Stimulated activated CD4-positive, alpha-beta T cell treated with anti-CD3 and anti-CD28 coated beads, TNF-alpha, amount 100 ng/mL, for 4 hours (primary cell): ENCODE measurements at regions not wholly inside any gene's neighbourhood (a gene's known extent, or its start where the extent isn't known, plus 50 kb on each side); places are given as distances from the start of the nearest gene placed in this dataset.
"Not testable (repeated sequence)": the region's sequence is repeated elsewhere in the genome, so short reads cannot be mapped to it uniquely, and the experiment has no call there.

Experiments
- DNase-seq, 3 experiments: peaks; one replicate each; pipeline ENCODE4 v3.0.0-alpha.2; 2020; ENCODE audit warnings: low read depth in 3 of 3

DNA sequence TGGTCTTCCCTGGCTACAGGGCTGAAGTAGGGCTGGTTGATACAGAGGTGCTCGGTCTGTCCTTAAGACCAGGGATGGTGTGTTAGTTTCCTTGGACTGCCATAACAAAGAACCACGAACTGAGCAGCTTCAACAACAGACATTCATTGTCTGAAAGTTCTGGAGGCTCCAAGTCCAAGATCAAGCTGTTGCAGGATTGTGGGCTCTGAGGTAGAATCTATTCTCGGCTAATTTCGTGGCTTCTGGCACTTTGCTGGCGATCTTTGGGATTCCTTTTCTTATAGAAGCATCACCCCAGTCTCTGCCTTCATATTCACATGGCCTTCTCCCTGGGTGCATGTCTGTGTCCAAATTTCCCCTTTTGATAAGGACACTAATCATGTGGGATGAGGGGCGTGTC is 112.1 kb upstream of the ITGB1 start:
- DNase-seq: no peak

DNA sequence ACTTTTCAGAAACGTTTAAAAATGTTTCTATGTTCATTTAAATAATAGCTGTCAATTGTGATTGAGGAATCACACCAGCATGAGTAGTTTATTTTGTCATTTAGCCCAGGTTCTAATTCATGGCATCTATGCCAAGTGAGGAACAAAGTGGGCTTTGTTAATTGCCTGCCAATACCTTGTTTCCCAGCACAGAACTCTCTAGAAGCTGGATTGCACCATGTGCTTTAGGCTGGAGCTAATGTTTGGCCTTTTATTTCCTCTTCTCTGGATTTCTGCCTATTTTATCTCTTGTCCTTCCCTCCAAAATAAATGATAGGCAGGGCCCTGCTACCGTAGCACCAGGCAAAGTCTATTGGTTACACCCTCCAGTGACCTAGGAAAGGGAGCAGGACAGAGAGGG is 109.9 kb upstream of the ITGB1 start:
- no peak for DNase-seq

DNA sequence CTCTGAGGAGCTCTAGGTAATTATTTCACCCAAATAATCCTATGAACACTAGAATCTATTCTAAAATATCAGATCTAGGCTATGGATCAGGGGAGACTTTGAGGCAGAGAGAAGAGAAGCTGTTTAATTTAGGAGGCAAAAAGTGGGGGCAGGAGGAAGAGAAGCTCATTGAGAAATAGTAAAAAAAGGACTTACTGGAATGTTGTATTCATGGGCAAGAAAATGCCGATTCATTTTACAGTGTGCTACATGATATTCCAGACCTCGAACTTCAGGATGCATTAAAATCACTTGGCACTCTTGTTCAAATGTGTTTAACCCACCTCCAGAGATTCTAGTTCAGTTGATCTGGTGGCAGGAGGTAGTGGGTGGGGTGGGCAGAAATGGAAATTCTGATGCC is 109.5 kb upstream of the ITGB1 start:
- DNase-seq: no peak

DNA sequence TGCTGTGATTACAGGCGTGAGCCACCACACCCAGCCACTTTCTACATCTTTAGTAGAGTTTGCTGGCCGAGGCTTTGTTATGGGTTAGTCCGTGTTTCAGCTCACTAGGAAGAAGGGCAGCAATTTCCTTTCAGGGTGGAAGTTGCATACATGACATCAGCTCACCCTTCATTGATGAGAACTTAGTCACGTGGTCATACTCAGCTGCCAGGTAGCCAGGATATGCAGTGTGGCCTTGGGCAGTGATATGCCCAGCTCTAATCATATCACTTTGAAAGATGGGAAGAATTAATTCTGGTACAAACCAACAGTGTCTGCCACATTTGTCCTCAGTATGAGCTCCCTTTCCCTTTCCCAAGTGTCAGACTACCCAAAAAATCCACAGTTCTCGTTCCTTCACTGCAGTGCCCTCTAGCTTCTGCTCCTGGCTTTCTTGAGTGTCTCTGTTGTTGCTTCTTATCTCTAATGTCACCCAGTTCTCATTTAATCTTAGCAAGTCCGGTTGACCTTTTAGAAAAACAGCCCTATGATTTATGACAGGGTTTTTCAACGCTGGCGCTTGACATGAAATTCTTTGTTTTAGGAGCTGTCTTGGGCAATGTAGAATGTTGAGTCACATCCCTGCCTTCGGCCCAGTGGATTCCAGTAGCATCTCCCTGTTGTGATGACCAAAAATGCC is 108.7 kb upstream of the ITGB1 start:
- no peak for DNase-seq

DNA sequence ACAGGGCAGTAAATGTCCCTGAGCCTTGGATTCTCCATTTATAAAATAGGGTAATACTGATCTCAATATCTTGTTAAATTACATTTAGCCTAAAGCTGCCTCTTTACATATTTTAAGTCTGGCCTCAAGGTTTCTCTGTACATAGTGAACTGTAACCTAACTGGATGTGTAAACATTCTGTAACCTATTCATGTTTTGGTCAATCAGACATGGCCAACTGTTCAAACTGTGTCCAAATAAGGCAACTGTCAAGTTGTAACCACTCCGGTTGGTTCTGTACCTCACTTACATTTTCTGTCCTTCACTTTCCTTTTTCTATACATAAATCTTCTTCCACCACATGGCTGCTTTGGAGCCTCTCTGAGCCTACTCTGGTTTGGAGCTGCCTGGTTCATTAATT is 107.1 kb upstream of the ITGB1 start:
- DNase-seq: no peak

DNA sequence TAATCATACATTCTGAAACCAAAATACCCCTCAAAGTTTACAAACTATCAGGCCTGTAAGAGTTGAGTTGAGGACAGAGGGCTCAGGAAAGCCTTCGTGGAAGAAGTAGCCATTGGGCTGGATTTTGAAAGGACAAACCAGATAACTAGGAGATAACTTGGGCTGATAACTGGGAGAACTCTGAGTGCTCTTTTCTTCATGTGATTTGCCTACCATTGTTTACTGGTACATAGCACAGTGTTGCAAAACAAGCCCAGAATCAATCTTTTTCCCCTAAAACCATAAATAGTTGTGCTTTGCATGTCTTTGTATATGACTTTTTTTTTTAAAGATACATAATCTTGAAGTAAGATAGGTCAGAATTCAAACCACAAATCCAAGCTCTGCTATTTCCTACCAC is 106.7 kb upstream of the ITGB1 start:
- DNase-seq: no peak

DNA sequence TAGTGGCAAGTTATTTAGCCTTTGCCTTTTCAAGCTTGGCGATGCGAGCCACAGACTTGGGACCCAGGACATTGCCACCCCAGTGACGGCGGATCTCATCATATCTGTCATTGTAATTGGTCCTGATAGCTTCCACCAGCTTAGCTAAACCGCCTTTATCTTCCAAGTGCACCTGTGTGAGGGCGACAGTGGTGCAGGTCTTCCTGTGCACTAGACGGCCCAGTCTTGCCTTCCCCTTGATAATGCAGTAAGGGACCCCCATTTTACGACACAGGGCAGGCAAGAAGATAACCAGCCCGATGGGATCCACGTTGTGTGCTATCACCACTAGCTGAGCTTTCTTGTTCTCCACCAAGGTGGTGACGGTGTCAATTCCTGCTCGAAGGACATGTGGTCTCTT is 99.6 kb upstream of the ITGB1 start:
- no peak for DNase-seq

DNA sequence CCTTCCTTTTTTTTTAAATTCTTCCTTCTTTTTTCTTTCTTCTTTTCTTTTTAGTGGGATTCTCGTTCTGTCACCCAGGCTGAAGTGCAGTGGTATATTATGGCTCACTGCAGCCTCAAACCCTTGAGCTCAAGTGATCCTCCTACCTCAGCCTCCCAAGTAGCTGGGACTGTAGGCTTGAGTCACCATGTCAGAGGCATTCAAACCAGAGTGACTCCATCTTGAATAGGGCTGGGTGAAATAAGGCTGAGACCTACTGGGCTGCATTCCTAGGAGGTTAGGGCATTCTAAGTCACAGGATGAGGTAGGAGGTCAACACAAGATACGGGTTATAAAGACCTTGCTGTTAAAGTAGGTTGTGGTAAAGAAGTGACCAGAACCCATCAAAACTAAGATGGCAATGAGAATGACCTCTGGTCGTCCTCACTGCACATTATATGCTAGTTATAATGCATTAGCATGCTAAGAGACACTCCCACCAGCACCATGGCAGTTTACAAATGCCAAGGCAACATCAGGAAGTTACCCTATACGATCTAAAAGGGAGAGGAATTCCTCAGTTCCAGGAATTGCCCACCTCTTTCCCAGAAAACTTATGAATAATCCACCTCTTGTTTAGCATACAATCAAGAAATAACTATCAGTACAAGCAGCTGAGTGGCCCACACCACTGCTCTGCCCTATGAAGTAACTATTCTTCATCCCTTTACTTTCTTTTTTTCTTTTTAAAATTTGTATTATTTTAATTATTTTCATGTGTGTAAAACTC is 99.0 kb upstream of the ITGB1 start:
- DNase-seq: no peak

DNA sequence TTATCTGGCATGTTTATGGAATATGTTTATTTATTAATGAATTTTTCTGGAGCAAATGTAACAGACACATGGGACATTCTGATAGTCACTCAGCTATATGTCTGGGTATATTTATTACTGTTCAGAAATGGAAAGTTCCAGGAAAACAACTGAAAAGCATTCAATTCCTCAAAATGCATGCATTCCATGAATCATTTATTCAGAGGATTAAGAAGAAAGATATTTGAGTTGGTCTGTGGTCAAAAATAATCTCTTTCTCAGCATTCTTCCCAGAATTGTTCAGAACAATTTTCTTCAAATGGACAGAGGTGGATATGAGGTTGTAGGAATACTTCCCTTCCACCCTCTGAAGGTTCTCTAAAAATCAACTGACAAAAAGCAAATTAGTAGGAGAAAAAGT is 97.6 kb upstream of the ITGB1 start:
- DNase-seq: no peak

DNA sequence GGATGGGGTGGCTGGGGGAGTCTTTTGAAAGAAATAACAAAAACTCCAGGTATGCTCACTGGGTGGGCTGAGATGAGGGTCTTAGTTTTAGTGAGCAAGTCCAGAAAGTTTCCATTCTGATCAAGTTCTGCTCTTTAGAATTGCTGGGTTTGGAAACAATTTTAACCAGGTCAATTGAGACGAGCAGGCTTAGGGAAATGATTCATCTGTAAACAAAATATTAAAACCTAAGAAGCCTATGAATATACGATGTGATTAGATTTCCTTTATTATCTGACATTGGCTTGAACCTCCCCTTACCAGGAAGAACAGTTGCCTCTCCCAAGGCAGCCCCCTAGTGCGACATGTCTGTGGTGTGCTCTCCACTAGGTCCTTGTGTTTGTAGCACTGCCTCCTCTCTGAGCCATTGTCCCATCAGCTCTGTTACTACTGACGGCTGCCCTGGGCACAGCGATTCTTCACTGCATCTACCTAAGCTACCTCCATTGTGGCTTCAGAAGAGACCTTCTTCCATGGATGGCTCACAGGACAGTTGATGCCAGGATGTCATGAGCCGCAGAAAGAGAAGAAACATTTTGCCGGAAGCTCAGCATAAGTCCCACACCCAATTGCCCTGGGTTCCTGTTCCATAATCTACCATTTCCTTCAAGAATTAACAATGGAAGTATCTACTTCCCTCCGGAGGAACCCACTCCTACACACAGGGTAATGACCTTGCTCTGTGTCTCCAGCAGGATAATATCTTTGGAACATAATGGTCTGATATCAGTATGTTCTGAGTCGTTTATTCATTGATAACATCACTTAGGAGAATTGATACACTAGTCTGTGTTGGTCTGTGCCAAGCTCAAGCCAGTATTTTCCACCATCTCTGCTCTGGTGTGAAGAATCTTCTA is 95.1 kb upstream of the ITGB1 start:
- no peak for DNase-seq

DNA sequence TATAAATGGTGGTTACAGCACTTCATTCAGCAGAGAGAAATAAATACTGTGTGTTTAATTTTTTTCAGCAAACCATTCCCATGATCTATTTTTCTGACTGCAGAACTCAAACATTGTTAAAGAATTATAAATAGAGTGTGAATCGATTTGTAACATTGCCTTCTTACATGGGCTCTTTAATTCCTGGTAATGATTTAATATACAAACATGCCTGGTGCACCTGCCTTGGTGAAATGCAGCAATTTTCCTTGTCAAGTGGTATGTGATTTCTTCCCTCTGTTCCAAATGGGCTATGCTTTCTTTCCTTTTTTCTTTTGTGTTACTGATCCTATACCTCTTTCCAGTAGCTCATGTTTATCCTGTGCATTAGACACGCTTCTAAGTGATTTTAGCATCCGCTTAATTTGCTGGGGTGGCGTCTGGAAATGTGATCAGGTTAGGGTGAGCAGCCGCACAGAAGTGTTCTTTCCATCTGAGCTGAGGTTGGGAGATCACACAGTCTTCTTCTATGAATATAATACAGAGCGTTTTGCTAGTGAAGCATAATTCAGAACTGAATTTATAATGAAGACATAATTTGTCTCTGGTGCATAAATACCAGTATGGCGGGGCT is 94.3 kb upstream of the ITGB1 start:
- DNase-seq: no peak

DNA sequence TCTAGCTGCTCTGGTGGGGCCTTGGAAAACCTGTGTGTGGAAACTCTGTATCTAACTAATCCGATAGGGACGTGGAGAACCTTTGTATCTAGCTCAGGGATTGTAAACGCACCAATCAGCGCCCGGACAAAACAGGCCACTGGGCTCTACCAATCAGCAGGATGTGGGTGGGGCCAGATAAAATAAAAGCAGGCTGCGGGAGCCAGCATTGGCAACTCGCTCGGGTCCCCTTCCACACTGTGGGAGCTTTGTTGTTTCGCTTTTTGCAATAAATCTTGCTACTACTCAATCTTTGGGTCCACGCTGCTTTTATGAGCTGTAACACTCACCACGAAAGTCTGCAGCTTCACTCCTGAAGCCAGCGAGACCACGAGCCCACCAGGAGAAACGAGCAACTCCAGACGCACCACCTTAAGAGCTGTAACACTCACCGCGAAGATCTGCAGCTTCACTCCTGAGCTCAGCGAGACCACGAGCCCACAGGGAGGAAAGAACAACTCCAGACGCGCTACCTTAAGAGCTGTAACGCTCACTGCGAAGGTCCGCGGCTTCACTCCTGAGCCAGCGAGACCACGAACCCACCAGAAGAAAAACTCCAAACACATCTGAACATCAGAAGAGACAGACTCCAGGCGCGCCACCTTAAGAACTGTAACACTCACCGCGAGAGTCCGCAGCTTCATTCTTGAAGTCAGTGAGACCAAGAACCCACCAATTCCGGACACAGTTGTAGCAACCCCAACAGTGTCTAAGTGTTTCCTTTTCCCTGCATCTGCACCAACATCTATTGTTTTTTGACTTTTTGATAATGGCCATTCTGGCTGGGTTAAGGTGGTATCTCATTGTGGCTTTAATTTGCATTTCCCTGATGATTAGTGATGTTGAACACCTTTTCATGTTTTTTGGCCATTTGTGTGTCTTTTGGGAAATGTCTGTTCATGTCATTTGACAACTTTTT is 92.2 kb upstream of the ITGB1 start:
- DNase-seq: not testable (repeated sequence)

DNA sequence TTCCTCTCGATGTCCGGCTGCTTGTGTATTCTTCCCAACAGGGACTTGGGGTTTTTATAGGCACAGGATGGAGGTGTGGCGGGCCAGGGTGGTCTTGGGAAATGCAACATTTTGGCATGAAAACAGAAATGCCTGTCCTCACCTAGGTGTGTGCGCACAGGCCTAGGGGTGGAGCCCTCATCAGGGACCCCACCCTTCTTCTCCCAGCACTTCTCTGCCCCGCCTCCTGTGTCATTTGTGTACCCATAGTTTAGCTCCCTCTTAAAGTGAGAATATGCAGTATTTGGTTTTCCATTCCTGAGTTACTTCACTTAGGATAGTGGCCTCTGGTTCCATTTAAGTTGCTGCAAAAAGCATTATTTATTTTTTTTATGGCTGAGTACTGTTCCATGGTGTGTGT is 90.2 kb upstream of the ITGB1 start:
- no peak for DNase-seq

DNA sequence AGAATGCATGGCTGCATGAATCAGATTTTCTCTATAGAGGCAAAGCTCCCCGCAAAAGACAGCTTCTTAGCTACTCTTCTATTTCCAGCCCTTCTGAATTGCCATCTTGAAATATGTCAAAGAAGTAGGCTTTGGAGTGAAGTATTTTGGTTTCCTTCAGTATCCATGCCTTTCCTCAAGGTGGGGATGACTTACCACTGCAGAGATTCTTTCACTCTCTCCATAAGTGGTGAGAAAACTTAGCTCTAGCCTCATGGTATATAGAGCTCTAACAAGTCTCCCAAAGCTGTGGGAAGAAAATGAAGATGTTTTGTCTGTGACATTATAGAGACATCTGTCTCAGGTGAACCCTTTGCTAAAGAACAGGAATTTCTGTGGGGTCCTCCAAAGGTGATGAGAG is 89.6 kb upstream of the ITGB1 start:
- DNase-seq: no peak

DNA sequence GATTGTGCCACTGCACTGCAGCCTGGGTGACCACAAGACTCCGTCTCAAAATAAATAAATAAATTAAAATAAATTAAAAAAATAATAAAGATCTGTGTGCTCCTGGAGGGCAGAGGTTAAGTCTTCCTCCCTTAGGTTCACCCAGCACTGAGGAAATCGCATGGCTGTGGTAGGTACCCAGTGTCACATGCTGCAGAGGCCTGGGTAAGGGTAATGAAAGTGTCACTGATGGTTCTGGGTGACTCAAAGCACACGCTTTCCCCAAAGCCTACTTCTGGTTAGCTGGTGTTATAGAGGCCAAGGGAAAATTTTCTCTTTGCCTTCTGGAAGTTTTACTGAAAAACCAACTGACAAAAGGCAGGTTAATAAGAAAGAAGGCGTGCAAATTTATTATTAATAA is 88.8 kb upstream of the ITGB1 start:
- DNase-seq: no peak

DNA sequence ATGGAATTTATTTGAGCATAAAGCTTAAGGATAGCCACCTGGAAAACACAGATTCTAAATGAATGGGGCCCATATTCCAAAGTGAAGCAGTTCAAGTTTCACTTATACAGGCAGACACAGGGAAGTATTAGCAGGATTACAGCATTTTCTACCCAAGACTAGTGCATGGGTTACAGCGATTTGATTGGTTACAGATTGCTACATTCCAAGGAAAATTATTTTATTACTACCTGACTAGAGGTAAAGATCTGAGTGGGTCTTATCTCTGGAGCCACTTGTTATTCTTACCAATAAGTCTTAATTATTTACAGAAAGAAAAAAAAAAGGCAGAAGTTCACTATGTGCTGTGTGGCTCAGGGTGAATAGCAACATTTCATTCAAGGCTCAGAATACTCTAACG is 87.4 kb upstream of the ITGB1 start:
- no peak for DNase-seq

DNA sequence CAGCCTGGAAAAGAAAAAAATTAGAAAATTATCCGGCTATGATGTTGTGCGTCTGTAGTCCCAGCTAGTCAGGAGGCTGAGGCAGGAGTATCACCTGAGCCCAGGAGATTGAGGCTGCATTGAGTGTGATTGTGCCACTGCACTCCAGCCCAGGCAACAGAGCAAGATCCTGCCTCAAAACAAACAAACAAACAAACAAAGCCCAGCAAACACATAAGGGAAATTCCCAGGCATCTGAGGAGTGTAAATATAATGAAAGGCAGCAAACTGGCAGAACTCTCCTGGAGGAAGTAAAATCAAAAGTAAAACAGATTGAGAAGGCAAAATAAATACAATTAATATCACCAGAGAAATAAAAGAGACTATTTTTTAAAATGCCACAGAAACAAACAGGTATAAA is 84.5 kb upstream of the ITGB1 start:
- no peak for DNase-seq

DNA sequence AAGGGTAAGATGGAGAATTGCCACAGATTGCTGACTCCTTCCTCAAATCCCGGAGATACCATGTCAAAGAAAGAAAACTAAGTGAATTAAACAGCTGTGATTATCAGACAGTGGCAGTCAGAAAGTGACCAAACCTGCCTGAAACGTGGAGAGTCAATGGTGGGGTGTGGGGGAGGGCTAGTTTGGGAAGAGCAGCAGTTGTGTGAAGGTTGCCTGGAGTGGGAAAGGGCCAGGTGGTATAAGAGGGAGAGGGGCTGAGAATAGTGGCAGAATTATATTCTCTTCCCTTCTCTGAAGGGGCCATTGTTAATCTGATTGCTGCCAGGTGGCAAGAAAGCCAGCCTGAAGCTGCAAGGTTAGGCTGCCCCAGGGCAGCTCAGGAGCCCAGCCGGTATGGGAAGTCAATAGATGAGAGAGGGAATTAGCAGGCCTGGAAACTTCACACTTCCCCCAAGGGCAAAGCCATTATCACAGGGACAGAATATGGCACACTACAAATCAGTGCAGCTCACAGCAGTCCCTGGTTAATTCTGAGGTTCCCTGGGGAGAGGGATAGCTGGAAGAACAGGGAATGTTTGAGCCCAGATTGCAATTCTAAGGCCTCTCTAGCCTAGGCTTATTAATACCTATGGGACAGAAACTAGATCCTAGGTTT is 83.9 kb upstream of the ITGB1 start:
- DNase-seq: no peak

DNA sequence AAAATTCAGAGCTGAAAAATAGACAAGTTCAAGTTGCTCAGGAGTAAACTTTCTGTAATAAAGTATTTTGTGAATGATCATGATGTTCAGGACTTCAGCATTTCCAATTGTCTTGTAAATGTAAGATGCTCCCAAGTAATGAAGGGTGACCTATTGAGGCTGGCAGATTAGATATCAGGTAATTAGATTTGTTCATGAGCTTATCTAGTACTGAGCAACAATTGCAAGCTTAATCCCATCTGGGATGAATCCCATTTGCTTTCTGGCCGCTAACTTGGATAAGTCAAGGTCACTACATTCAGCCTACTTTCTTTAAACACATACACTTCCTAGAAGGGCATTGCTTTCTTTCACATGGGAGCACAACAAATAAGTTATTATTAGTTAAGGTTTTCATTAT is 82.4 kb upstream of the ITGB1 start:
- no peak for DNase-seq

DNA sequence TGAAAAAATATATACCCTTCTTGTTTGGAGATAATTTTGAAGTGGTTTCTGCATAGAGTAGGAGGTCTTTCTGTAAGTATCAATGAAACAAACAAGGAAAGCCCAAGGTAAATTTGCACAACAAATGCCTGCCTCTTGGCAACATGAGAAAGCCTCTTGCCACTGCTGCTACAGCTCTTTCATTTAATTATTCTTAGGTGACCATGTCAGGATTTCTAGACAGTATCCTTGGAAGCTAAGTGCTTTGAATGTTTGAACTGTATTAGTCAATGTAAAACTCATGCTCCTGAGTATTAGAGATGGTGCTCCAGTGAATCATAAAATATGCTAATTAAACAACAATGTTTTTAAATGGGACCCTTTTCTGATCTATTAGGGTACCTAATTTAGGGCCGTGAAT is 81.2 kb upstream of the ITGB1 start:
- no peak for DNase-seq

DNA sequence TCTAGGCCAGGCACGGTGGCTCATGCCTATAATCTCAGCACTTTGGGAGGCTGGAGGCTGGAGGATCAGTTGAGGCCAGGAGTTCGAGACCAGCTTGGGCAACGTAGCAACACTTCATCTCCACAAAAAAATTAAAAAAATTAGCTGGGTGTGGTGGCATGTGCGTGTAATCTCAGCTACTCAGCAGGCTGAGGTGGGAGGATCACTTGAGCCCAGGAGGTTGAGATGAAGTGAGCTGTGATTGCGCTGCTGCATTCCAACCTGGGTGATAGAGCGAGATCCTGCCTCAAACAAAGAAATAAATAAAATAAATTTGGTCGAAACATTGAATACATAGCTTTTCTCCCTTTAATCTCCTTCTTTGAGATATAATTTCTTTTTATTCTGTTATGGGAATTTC is 80.6 kb upstream of the ITGB1 start:
- no peak for DNase-seq
